Prostate gland (tissue), 2 donors: ENCODE measurements at regions not wholly inside any gene's neighbourhood (a gene's known extent, or its start where the extent isn't known, plus 50 kb on each side); places are given as distances from the start of the nearest gene placed in this dataset.
"Not testable (repeated sequence)": the region's sequence is repeated elsewhere in the genome, so short reads cannot be mapped to it uniquely, and the experiment has no call there.

Experiments used
- DNase-seq: peaks from one replicate; pipeline ENCODE4 v3.0.0-alpha.2; 2019; ENCODE audit warnings: low spot score
- H3K27ac ChIP-seq, 2 donors: fragments of 200-600 bp; sonication (generic); 2 replicates each; pipeline ENCODE4 v1.5.1; 2017 to 2019
- H3K27me3 ChIP-seq: fragments of 200-600 bp; sonication (generic); replicated peaks from 2 replicates; pipeline ENCODE4 v1.5.1; 2019; ENCODE audit not compliant: insufficient read depth
- H3K36me3 ChIP-seq, 2 donors: fragments of 200-600 bp; sonication (generic); 1 replicate in 1 of 2; 2 replicates in 1 of 2; pipeline versions ENCODE4 v1.5.1 to v1.8.1; 2017 to 2019
- H3K4me1 ChIP-seq: fragments of 200-600 bp; sonication (generic); replicated peaks from 2 replicates; pipeline ENCODE4 v1.5.1; 2019
- H3K4me3 ChIP-seq, 2 donors: fragments of 200-600 bp; sonication (generic); 2 replicates each; pipeline ENCODE4 v1.5.1; 2017 to 2019
- H3K9me3 ChIP-seq: fragments of 200-600 bp; sonication (generic); 2 replicates; pipeline ENCODE4 v1.5.1; 2017
- POLR2A ChIP-seq: fragments of 450-650 bp; IDR thresholded peaks from one replicate; pipeline ENCODE4 v1.6.1; 2016; ENCODE audit warnings: antibody characterized with exemption, mild to moderate bottlenecking
- POLR2AphosphoS5 ChIP-seq: sonication (generic); formaldehyde crosslinking; IDR thresholded peaks from one replicate; pipeline ENCODE4 v1.6.1; 2017; ENCODE audit warnings: antibody characterized with exemption
- WGBS: methylation state at CpG from one replicate; pipeline ENCODE4 v1.1.5; 2018; 5-methylcytosine and 5-hydroxymethylcytosine counted together
- intact Hi-C: fragments of 100-400 bp; cut with DNase I; formaldehyde crosslinking; loops from one replicate; pipeline ENCODE4 v1.14.2; 2022
- TF ChIP-seq, protein P1 (sequence below), 4 experiments: fragments of 200-600 bp in 2 of 4; fragments of 450-650 bp in 2 of 4; sonication (generic) in 2 of 4; IDR thresholded peaks; 1 replicate in 3 of 4; 2 replicates in 1 of 4; pipeline ENCODE4 v1.5.1; 2016 to 2019; ENCODE audit warnings: antibody characterized with exemption in 4 of 4, mild to moderate bottlenecking in 2 of 4, moderate library complexity in 2 of 4

DNA sequence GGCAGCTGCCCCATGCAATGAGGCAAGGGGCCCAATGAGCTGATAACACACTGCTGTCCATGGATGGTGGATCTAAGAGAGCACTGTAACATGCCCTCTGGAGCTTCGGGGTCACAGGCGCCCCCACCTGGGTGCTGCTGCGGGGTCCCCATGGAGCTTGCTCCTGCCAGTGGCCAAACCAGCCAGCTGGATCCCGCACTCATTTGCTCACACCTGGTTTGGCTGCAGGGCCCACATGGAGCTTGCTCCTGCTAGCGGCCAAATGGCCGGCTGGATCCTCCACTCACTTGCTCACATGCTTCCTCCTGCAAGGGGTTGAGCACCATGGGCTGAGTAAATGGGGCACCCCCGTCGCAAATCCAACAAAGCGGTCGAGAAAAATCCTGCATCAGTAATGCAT is 68.3 kb upstream of the ARL15 start:
- H3K9me3 ChIP-seq, result no peaks in the 10 kb centered on the region
- no peaks in the 10 kb centered on the region for H3K4me1 ChIP-seq
- no peak overlapping the region for H3K4me3 ChIP-seq
- no peaks in the 10 kb centered on the region for H3K27me3 ChIP-seq
- H3K27ac ChIP-seq, result no peak overlapping the region
- WGBS, result 100% methylated on average over 10 of the region's 10 CpGs
- H3K36me3 ChIP-seq, result no peaks in the 10 kb centered on the region
- DNase-seq, result no peak
- TF ChIP-seq, protein P1, sequence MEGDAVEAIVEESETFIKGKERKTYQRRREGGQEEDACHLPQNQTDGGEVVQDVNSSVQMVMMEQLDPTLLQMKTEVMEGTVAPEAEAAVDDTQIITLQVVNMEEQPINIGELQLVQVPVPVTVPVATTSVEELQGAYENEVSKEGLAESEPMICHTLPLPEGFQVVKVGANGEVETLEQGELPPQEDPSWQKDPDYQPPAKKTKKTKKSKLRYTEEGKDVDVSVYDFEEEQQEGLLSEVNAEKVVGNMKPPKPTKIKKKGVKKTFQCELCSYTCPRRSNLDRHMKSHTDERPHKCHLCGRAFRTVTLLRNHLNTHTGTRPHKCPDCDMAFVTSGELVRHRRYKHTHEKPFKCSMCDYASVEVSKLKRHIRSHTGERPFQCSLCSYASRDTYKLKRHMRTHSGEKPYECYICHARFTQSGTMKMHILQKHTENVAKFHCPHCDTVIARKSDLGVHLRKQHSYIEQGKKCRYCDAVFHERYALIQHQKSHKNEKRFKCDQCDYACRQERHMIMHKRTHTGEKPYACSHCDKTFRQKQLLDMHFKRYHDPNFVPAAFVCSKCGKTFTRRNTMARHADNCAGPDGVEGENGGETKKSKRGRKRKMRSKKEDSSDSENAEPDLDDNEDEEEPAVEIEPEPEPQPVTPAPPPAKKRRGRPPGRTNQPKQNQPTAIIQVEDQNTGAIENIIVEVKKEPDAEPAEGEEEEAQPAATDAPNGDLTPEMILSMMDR (IDR thresholded peaks at IDR 0.05), result no peak
- TF ChIP-seq POLR2A (no peak), POLR2AphosphoS5 (no peak)
- intact Hi-C loops, result no loop called here

DNA sequence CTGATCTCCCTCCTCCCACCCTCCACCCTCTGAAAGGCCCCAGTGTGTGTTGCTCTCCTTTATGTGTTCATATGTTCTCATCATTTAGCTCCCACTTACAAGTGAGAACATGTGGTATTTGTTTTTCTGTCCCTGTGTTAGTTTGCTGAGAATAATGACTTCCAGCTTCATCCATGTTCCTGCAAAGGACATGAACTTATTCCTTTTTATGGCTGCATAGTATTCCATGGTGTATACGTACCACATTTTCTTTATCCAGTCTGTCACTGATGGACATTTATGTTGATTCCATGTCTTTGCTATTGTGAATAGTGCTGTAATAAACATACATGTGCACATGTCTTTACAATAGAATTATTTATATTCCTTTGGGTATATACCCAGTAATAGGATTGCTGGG is 67.0 kb upstream of the ARL15 start:
- H3K4me3 ChIP-seq, H3K36me3 ChIP-seq, H3K9me3 ChIP-seq, DNase-seq, H3K27me3 ChIP-seq, intact Hi-C loops, H3K4me1 ChIP-seq, H3K27ac ChIP-seq: not testable (repeated sequence)
- 100% methylated on average over 1 of the region's 1 CpG for WGBS

DNA sequence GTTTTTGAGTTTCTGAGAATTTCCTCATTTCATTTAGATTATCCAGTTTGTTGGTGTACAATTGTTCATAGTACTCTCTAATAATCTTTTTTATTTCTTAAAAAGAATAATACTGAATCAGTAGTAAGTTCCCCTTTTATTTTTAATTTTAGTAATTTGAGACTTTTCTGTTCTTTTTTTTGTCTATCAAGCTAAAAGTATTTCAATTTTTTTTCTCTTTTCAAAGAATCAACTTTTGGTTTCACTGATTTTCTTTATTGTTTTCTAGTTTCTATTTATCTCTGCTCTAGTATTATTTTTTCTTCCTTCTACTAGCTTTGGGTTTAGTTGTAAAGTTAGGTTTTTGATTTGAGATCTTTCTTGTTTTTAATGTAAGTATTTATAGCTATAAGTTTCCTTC is 60.6 kb upstream of the ARL15 start:
- no peaks in the 10 kb centered on the region for H3K27me3 ChIP-seq
- intact Hi-C loops, result no loop called here
- TF ChIP-seq POLR2AphosphoS5, result no peak
- TF ChIP-seq POLR2A, result no peak
- TF ChIP-seq, protein P1 (IDR thresholded peaks at IDR 0.05), result no peak
- no peaks in the 10 kb centered on the region for H3K9me3 ChIP-seq
- no peak overlapping the region for H3K27ac ChIP-seq
- H3K4me3 ChIP-seq, result no peak overlapping the region
- H3K36me3 ChIP-seq, result no peaks in the 10 kb centered on the region
- no peak for DNase-seq
- no peaks in the 10 kb centered on the region for H3K4me1 ChIP-seq

DNA sequence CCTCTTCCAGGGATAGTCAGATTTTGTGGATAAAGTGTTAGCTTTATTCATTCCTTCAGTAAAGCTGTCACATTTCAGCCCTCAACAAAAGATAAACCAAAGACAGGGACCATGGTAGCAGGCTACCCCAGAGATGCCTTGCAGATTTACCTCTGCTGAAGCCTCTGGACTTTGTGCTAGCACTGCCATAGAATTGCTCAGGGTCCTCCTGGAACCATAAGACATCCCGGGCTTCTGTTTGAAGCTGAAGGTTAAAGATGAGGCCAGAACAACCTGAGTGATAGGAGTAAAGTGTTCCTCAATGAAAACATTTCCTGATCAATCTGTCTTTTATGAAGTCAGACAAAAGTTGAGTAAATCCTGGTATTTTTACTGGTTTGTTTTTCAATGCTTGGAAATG is 57.5 kb upstream of the ARL15 start:
- WGBS, result 53% methylated on average over 1 of the region's 1 CpG
- Histone ChIP-seq H3K27ac (no peak overlapping the region), H3K9me3 (no peaks in the 10 kb centered on the region), H3K4me1 (no peaks in the 10 kb centered on the region), H3K27me3 (no peaks in the 10 kb centered on the region), H3K4me3 (no peak overlapping the region), H3K36me3 (no peaks in the 10 kb centered on the region)
- DNase-seq, result no peak
- TF ChIP-seq, protein P1 (IDR thresholded peaks at IDR 0.05), result no peak
- TF ChIP-seq POLR2AphosphoS5, result no peak
- no peak for TF ChIP-seq POLR2A
- intact Hi-C loops, result no loop called here

DNA sequence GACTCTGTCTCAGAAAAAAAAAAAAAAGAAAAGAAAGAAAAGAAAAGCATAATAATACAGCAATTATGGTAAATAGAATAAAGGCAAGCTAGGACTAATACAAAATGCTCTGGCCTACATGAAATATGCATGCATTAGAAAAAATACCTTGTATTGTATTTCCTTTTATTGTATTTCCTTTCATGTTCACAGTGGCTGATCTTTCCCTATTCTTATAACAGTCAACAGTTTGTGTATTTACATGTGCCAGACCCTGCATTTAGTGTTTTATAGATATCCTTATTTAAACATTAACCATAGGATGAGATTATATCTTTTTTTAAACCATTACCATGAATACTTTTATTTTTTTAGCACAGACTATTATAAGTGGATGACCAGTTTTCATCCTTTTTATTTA is 56.3 kb upstream of the ARL15 start:
- no peak for DNase-seq
- no peak overlapping the region for H3K27ac ChIP-seq
- H3K36me3 ChIP-seq, result no peaks in the 10 kb centered on the region
- H3K4me3 ChIP-seq, result no peak overlapping the region
- H3K9me3 ChIP-seq, result no peaks in the 10 kb centered on the region
- intact Hi-C loops, result no loop called here
- no peaks in the 10 kb centered on the region for H3K4me1 ChIP-seq
- TF ChIP-seq POLR2AphosphoS5, result no peak
- TF ChIP-seq POLR2A, result no peak
- TF ChIP-seq, protein P1 (IDR thresholded peaks at IDR 0.05), result no peak
- H3K27me3 ChIP-seq, result no peaks in the 10 kb centered on the region

DNA sequence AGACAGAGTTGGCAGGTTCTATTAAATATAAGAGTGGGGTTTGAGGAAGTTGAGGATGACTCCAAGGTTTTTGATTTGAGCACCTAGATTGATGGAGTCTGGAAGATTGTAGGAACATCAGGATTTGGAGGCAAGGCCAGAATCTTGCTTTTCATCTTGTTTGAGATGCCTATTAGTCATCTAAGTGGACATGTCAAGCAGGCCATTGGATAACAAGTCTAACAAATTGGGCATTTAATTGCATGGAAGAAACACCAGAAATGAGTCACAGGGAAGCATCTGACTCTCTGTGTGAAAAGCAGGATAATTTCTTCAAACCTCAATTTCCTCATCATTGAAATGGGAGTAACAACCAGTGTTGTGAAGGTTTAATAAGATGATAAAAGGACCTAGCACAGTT is 53.3 kb upstream of the ARL15 start:
- Histone ChIP-seq H3K27ac (no peak overlapping the region), H3K27me3 (no peaks in the 10 kb centered on the region), H3K36me3 (no peaks in the 10 kb centered on the region), H3K9me3 (no peaks in the 10 kb centered on the region), H3K4me3 (no peak overlapping the region), H3K4me1 (no peaks in the 10 kb centered on the region)
- DNase-seq, result no peak
- intact Hi-C loops, result no loop called here
- no peak for TF ChIP-seq POLR2A
